Upper lobe of right lung (tissue), 1 donor: ENCODE measurements at regions not wholly inside any gene's neighbourhood (a gene's known extent, or its start where the extent isn't known, plus 50 kb on each side); places are given as distances from the start of the nearest gene placed in this dataset.
A peak's percentile ranks its signal among the peaks of the same experiment; 100 is the strongest.

ENCODE experiments used
- ATAC-seq: fragments of 200-7000 bp; cut with Tn5 transposase; one replicate; pipeline ENCODE4 v1.9.1; 2020; ENCODE audit warnings: mild to moderate bottlenecking, moderate library complexity
- DNase-seq: peaks from one replicate; pipeline ENCODE4 v3.0.0-alpha.2; 2020
- H3K27ac ChIP-seq: fragments of 200-600 bp; one replicate; pipeline ENCODE4 v1.8.0; 2022
- H3K27me3 ChIP-seq: fragments of 200-600 bp; one replicate; pipeline ENCODE4 v1.8.0; 2022; ENCODE audit warnings: mild to moderate bottlenecking
- H3K36me3 ChIP-seq: fragments of 200-600 bp; one replicate; pipeline ENCODE4 v1.8.0; 2022
- H3K4me1 ChIP-seq: fragments of 200-600 bp; one replicate; pipeline ENCODE4 v1.8.0; 2022
- H3K4me3 ChIP-seq: fragments of 200-600 bp; one replicate; pipeline ENCODE4 v1.8.0; 2022; ENCODE audit warnings: mild to moderate bottlenecking
- H3K9me3 ChIP-seq: fragments of 200-600 bp; one replicate; pipeline ENCODE4 v1.8.0; 2022
- intact Hi-C: fragments of 100-400 bp; cut with DNase I; formaldehyde crosslinking; loops from one replicate; pipeline ENCODE4 v1.11.0; 2022
- TF ChIP-seq, protein P1 (sequence below): fragments of 200-600 bp; IDR thresholded peaks from one replicate; pipeline ENCODE4 v1.8.0; 2022; ENCODE audit warnings: antibody characterized with exemption
- donor health status: DM: no; HTN: yes; CAD: no; lungs with severe emphysema.

DNA sequence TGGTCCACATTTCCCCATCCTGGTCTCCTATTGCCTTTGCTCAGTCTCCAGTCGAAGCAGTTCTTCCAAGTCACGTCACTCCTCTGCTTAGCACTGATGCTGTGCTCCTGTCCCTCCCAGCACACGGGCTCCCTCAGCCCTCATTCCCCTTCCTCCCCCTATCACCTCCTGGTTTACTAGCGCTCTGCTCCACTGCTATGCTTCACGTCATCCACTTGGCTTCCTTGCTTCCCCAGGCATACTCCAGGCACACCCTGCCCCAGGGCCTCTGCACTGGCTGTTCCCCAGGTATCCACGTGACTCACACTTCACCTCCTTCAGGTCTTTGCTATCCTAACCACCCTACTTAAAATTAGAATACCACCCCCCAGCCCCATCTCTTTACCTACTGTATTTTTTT is 269.3 kb downstream of the GLI2 start:
- H3K9me3 ChIP-seq, result no peaks in the 10 kb centered on the region
- H3K4me3 ChIP-seq, result no peak overlapping the region
- no peak overlapping the region for H3K27ac ChIP-seq
- ATAC-seq, result no peak
- peaks cover 9% of the 10 kb centered on the region for H3K27me3 ChIP-seq
- DNase-seq, result no peak
- intact Hi-C loops, result no loop called here
- no peaks in the 10 kb centered on the region for H3K36me3 ChIP-seq
- no peaks in the 10 kb centered on the region for H3K4me1 ChIP-seq
- TF ChIP-seq, protein P1, sequence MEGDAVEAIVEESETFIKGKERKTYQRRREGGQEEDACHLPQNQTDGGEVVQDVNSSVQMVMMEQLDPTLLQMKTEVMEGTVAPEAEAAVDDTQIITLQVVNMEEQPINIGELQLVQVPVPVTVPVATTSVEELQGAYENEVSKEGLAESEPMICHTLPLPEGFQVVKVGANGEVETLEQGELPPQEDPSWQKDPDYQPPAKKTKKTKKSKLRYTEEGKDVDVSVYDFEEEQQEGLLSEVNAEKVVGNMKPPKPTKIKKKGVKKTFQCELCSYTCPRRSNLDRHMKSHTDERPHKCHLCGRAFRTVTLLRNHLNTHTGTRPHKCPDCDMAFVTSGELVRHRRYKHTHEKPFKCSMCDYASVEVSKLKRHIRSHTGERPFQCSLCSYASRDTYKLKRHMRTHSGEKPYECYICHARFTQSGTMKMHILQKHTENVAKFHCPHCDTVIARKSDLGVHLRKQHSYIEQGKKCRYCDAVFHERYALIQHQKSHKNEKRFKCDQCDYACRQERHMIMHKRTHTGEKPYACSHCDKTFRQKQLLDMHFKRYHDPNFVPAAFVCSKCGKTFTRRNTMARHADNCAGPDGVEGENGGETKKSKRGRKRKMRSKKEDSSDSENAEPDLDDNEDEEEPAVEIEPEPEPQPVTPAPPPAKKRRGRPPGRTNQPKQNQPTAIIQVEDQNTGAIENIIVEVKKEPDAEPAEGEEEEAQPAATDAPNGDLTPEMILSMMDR, result no peak

DNA sequence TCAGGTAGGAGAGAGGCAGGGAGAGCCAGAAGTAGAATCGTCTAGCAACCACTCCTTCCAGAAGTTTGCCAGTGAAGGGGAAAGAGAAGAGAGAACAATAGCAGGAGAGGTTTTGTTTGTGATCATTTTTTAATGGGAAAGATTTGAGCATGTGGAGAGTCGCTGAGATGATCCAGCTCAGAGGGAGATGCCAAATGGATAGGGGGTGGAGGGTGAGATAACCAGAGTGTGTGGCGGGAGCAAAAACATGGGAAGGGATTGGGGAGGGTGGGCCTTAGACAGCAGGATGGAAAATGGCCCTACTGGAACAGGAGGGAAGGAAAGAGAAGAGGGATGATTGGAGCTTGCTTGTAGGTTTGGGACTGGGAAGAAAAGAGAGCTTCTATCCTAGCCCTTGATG is 269.8 kb downstream of the GLI2 start:
- intact Hi-C loops, result no loop called here
- Histone ChIP-seq H3K27me3 (peaks cover 9% of the 10 kb centered on the region), H3K4me1 (no peaks in the 10 kb centered on the region), H3K9me3 (no peaks in the 10 kb centered on the region), H3K4me3 (no peak overlapping the region), H3K36me3 (no peaks in the 10 kb centered on the region), H3K27ac (no peak overlapping the region)
- DNase-seq (no peak), ATAC-seq (no peak)
- TF ChIP-seq, protein P1, result no peak

DNA sequence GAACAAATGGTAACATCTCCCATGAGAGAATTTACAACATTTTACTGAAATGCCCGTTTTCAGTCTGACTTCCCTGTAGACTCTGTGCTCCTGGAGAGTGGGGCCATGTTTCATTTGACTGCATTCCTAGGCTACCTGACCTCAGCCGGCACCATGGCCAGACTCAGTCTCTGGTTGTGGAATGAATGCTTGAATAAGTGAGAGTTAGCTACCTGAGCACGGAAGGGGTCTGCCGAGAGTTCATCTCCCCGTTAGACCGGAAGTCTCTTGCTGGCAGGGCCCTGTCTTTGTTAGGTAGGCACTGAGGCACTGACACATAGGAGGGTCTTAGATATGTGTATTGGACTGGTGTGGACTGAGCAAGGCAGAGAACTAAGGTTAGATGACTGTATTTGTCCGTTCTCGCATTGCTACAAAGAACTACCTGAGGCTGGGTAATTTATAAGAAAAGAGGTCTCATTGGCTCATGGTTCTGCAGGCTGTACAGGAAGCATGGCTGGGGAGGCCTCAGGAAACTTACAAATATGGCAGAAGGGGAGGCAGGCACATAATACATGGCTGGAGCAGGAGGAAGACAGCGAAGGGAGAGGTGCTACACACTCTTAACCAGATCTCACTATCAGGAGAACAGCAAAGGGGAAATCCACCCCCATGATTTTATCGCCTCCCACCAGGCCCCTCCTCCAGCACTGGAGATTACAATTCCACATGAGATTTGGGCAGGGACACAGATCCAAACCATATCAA is 271.2 kb downstream of the GLI2 start:
- intact Hi-C loops, result no loop called here
- no peaks in the 10 kb centered on the region for H3K4me1 ChIP-seq
- ATAC-seq (no peak), DNase-seq (no peak)
- no peaks in the 10 kb centered on the region for H3K9me3 ChIP-seq
- no peak overlapping the region for H3K27ac ChIP-seq
- TF ChIP-seq, protein P1, result no peak
- peaks cover 9% of the 10 kb centered on the region for H3K27me3 ChIP-seq
- H3K36me3 ChIP-seq, result no peaks in the 10 kb centered on the region
- H3K4me3 ChIP-seq, result no peak overlapping the region

DNA sequence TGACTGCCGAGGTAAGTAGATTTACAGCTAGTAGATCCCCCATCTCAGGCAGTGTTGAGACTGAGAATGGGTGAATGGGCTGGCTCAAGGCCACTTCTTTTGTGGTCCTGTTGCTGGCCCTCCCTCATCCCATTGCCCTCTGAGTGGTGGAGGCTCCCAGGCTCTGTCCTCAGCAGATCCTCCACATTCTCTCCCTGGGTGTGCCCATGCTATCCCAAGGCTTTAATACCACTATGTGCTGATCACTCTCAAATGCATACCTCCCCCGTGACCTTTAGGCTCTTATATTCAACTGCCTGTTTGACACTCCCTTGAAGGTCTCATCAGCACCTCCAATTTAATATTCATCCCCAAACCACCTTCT is 271.8 kb downstream of the GLI2 start:
- intact Hi-C loops, result no loop called here
- Histone ChIP-seq H3K9me3 (no peaks in the 10 kb centered on the region), H3K27ac (no peak overlapping the region), H3K4me3 (no peak overlapping the region), H3K4me1 (no peaks in the 10 kb centered on the region), H3K27me3 (peaks cover 9% of the 10 kb centered on the region), H3K36me3 (no peaks in the 10 kb centered on the region)
- no peak for ATAC-seq
- DNase-seq, result no peak
- TF ChIP-seq, protein P1, result no peak

DNA sequence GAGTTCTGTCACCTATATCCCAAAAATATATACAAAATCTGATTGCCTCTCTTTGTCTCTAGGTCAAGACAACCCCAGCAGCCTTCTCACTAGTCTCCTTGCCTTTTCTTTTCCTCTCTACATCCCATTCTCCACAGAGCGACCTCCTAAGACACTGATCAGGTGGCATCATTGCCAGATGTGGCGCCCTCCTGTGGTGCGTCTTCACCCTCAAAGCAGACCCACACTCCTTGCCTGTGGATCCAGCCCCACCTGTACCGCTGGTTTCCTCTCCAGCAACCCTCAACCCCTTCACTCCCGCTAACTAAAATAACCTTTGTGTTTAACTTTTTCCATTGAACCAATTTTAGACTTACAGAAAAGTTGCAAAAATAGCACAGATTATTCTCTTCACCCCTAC is 273.3 kb downstream of the GLI2 start:
- no peak overlapping the region for H3K4me3 ChIP-seq
- peaks cover 9% of the 10 kb centered on the region for H3K27me3 ChIP-seq
- TF ChIP-seq, protein P1, result peak; percentile 7
- H3K27ac ChIP-seq, result no peak overlapping the region
- H3K36me3 ChIP-seq, result no peaks in the 10 kb centered on the region
- H3K4me1 ChIP-seq, result no peaks in the 10 kb centered on the region
- intact Hi-C loops, result no loop called here
- DNase-seq, result no peak
- H3K9me3 ChIP-seq, result no peaks in the 10 kb centered on the region
- ATAC-seq, result no peak

DNA sequence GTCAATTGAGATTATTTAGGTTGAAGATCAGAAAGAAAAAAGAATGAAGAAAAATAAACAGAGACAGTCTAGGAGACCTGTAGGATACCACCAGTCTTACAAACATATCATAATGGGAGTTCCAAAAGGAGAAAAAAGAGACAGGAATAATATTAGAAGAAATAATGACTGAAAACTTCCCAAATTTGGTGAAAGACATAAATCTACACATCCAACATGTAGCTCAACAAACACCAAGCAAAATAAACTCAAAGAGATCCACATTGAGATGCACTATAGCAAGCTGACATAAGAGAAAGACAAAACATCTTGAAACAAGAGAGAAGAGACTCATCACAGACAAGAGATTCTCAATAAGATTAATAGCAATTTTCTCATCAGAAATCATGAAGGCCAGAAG is 274.0 kb downstream of the TFCP2L1 start:
- ATAC-seq, result no peak
- Histone ChIP-seq H3K4me1 (no peaks in the 10 kb centered on the region), H3K27ac (no peak overlapping the region), H3K27me3 (peaks cover 9% of the 10 kb centered on the region), H3K36me3 (no peaks in the 10 kb centered on the region), H3K4me3 (no peak overlapping the region), H3K9me3 (no peaks in the 10 kb centered on the region)
- intact Hi-C loops, result no loop called here
- no peak for DNase-seq
- TF ChIP-seq, protein P1, result no peak
